NCI-H2227 treated with DMSO at 0.1 percent for 48 hours (cell line): ENCODE measurements at regions not wholly inside any gene's neighbourhood (a gene's known extent, or its start where the extent isn't known, plus 50 kb on each side); places are given as distances from the start of the nearest gene placed in this dataset.
"Not testable (repeated sequence)": the region's sequence is repeated elsewhere in the genome, so short reads cannot be mapped to it uniquely, and the experiment has no call there.

Experiments
- DNase-seq: peaks from one replicate; lab custom pipeline; 2025; lab: John Stamatoyannopoulos, UW

GRCh38 chr5:174436750-174437149 is 287.6 kb upstream of the MSX2 start:
- DNase-seq, result no peak

DNA sequence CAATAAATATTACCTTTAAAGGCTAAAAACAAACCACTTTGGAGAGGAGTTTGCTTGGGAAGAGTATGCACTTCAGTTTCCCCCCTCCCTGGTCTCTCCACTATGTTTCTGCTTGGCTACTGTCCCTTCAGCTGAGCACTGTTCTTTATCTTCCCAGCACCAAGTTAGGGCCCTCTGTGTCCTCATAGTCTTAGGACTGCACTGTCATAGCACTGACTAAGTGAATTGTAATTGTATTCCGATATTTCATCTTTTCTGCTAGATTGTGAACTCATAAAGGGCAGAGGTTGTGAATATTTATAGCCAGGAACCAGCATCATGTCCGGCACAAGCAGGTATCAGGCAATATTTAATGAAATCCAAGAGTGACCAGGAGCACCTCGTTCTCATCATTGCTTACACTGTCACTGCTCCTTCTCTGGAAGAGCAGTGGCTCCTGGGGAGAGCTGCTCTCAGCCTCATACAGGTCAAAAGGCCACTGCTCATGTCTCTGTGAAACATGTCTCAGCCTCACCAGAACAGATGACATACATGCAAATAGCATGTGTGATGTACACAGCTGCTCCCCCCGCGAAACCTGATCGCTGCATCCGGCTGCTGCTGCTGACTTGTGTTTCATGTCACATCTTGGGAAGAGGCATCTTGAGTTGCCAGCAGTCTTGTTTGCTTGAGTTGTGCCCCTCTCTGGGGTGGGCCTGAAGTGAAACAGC is 279.7 kb upstream of the MSX2 start:
- no peak for DNase-seq

- DNase-seq, result no peak
Observed at GRCh38 chr5:174446446-174446845, 277.9 kb upstream of the MSX2 start.

DNA sequence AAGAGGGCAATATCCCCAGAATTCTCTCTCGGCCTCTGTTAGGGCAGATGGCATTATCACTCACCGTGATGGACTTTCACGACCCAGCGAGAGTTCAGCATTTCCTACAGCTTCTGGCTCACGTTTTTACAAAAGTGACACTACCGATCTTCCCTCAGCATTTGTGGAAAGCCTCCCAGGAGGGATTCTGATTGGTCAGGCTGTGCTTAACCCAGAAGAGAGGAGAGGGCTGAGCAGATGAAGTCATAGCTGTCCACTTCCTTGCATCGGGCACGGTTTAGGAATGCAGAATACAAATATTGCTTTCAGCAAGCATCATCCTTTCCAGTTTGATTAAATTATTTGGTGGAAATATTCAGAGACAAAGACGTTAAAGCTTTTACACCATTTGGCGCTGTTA is 277.4 kb upstream of the MSX2 start:
- no peak for DNase-seq

DNA sequence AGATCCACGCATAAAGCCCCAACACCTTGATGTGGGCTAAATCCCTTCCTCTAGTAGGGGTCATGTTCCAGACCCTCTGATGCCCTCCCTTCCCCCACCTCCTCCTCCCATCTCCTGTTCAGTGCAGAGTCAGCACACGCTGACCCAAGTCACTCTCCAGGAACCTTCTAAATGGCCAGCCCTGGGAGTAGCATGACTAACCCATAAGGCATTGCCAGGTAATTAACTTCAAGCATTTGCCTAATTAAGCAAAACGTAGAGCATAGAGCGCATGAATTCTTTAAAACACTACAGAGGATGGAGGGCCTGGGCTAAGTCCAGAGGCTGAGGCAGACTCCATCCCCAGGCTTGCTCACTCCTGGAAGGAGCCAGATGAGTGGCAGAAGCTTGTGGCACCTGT is 276.3 kb upstream of the MSX2 start:
- no peak for DNase-seq

GRCh38 chr5:174448662-174449061 is 275.7 kb upstream of the MSX2 start:
- no peak for DNase-seq

GRCh38 chr5:174453690-174454089 is 270.7 kb upstream of the MSX2 start:
- DNase-seq, result no peak

DNA sequence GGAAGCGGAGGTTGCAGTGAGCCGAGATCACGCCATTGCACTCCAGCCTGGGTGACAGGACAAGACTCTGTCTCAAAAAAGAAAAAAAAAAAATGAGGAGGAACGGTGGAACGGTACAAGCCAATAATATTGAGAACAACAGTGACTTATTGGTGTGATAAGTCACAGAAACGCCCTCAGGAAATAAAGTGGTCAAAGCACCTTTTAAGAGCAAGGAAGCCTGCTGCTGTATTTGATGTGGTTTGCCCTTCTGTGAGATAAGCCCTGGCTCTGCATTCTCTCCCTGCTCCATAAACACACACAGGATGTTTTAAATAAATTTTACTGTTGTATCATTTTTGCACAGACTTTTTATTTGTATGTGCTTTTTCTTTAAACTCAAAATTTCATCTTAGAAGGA is 269.9 kb upstream of the MSX2 start:
- DNase-seq, result no peak

DNA sequence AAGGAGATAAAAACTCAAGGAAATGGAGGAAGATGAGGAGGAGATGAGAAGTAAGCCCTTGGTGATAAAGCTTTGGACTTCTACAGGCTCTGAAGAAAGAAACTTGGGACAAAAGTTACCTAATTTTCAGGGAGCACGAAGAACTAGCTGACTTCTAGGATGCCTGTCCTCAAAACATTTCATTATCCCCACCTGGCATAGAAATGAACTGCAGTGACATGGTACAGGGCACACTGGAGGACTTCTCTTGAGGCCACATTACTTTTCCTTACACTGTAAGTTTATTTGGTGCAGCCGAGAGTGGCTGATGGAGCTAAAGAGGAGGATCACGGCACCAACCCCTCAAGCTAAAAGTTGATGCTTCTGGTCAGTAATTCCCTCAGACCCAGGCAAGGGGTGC is 269.5 kb upstream of the MSX2 start:
- DNase-seq, result no peak

- DNase-seq, result no peak
Observed at GRCh38 chr5:174455301-174455700, 269.1 kb upstream of the MSX2 start.

DNA sequence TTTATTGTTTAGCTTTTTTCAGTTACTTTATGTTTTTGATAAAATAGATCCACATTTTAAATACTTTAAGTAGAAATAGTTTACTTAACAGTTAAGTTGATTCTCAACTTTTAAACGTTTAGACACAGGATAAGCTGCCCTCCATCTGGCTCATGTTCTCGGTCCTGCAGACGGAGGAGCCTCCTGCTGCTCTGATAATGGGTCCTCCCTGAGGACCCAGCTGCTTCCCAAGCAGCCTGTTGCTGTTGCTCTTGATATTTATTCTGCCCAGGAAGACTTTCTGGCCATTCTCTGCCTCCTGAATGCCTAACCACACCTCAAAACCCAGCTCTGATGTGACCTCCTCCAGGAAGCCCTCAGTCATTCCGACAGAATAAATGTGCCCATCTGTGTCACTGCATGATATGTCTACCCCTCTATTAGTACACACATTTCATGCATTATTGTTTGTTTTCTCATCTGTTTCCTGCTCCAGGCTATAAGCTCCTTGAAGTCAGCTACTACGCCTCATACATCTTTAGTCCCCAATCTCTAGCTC is 267.2 kb upstream of the MSX2 start:
- DNase-seq, result no peak

GRCh38 chr5:174459071-174459702 is 265.2 kb upstream of the MSX2 start:
- DNase-seq, result no peak

DNA sequence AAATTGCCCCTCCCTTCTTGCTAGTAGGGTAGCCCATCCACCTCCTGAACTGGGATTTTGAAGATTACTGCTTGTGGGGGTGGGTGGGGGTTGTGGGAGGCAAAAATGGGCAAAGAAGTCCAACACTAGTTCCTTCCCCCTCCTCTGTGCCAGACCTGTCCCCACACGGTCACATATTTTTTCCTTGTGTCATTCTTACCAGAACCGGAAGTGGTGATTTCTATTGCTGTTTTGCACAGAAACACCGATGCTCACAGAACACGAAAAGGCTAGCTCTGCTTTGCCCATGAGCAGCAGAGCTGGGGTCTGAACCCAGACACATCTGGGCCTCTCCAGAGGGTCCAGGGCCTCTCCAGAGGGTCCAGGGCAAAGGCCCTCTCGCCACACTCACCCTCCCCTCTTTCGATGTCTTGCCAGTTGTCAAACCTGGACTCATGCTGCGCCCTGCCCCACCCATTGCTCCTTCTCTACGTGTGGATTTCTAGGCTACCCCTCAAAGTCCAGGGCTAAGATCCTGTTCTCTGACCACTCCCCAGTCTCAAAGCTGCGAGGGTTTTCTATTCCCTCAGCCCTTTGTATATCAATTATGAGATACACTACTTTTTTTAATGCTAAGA is 264.4 kb upstream of the MSX2 start:
- DNase-seq, result no peak

- DNase-seq, result no peak
Observed at GRCh38 chr5:174462129-174462528, 262.3 kb upstream of the MSX2 start.

DNA sequence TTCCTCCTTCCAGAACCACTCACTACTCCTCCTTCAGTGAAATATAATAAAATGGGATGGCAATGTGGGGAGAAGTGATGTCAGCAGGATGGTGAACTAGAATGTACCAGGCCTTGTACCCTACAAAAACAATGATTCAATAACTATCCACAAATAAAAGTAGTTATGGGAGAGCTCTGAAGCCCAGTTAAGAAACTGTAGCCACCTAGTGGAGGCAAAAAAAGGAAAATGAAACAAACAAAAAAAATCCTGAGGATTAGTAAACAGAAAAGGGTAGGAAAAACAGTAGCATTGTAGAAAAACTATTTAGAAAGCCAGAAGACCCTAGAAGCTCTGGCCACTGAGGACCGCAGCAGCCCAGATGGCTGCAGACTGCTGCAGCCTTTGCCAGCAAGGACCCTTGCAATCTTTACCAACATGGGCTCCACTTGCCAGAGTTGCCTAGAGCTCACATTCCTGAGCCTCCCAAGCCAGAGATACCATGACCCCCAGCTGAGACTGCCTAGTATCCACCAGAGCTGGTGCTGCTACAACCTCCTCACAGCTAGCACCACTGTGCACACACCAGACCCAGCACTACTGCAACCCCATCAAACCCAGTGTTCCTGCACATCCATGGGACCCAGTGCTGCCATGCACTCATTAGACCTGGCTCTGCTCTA is 259.7 kb upstream of the MSX2 start:
- DNase-seq, result no peak

GRCh38 chr5:174471528-174471927 is 252.9 kb upstream of the MSX2 start:
- DNase-seq, result not testable (repeated sequence)

GRCh38 chr5:174472956-174473355 is 251.4 kb upstream of the MSX2 start:
- no peak for DNase-seq

GRCh38 chr5:174476001-174476400 is 248.4 kb upstream of the MSX2 start:
- not testable (repeated sequence) for DNase-seq

DNA sequence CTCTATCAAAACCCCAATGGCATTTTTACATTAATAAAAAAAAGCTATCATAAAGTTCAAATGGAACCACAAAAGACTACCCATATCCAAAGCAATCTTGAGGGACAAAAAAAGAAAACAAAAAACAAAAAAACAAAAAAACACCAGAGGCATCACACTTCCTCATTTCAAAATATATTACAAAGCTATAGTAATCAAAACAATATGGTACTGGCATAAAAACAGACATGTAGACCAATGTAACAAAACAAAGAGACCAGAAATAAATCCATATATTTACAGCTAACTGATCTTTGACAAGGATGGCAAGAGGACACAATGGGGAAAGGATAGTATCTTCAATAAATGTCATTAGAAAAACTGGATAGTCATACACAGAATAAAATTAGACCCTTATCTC is 245.1 kb upstream of the MSX2 start:
- no peak for DNase-seq

- DNase-seq, result no peak
Observed at GRCh38 chr5:174481737-174482136, 242.6 kb upstream of the MSX2 start.

- peak; percentile 77 for DNase-seq
Observed at GRCh38 chr5:174482607-174483024, 241.8 kb upstream of the MSX2 start.

GRCh38 chr5:174483411-174483810 is 241.0 kb upstream of the MSX2 start:
- DNase-seq, result no peak

DNA sequence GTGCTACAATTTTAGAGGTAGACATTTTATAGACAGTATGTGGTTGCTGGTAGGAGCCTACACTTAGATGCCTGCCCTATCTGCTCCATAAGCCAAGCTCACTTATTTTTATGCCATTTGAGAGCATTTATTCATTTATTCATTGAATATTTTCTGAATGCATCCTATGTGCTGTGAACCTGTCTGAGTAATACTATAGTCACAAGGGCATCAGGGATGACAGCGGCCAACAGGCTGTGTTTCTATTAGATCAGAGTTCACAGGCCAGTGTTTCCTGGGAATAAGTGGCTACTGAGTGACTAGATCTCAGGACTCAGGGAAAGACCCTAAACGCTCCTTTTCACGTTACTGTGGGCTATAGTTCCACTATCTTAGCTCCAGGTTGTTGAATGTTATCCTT is 235.2 kb upstream of the MSX2 start:
- DNase-seq, result no peak
